Kidney epithelial cell (primary cell): ENCODE measurements at regions not wholly inside any gene's neighbourhood (a gene's known extent, or its start where the extent isn't known, plus 50 kb on each side); places are given as distances from the start of the nearest gene placed in this dataset.

Experiments
- DNase-seq: peaks from one replicate; pipeline ENCODE4 v3.0.0-alpha.2; 2010; ENCODE audit warnings: low read depth
- H3K27me3 ChIP-seq: 2 replicates; pipeline ENCODE4 v1.6.0; 2011; ENCODE audit warnings: low read length; ENCODE audit not compliant: control insufficient read depth, insufficient read depth
- H3K36me3 ChIP-seq: 2 replicates; pipeline ENCODE4 v1.5.1; 2011; ENCODE audit warnings: low read length; ENCODE audit not compliant: control insufficient read depth, insufficient read depth
- H3K4me3 ChIP-seq: 2 replicates; pipeline ENCODE4 v1.5.1; 2011; ENCODE audit warnings: low read depth, mild to moderate bottlenecking, control low read depth, low read length
- CTCF ChIP-seq: IDR thresholded peaks from 2 replicates; pipeline ENCODE4 v1.5.1; 2011; ENCODE audit warnings: mild to moderate bottlenecking, moderate library complexity, low read length, control low read depth, inconsistent platforms; ENCODE audit not compliant: insufficient read depth, poor library complexity, severe bottlenecking

DNA sequence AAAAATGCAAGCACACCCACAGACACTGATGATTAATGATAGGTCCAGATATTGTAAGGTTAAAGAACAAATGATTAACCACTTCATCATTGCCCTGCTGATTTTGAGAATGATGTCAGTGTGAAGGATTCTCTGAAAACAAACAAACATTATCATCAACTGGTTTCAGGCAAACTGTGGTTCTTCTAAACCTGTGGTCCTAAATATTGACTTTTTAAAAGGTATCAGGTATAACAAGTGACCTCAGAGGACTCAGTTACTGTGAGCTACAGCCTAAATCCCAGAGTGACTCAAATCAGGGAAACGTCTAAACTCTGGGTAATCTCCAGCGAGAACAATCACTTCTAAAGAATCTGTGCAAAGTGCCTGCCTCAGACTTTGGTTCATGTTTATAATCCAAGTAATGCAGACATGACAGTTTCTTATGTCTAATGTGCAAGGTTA lies 172.3 kb upstream of the CDH6 start:
- DNase-seq = peak; percentile 63
- H3K27me3 ChIP-seq = no peaks in the 10 kb centered on the region
- TF ChIP-seq CTCF = no peak
- no peaks in the 10 kb centered on the region for H3K36me3 ChIP-seq
- no peak overlapping the region for H3K4me3 ChIP-seq

DNA sequence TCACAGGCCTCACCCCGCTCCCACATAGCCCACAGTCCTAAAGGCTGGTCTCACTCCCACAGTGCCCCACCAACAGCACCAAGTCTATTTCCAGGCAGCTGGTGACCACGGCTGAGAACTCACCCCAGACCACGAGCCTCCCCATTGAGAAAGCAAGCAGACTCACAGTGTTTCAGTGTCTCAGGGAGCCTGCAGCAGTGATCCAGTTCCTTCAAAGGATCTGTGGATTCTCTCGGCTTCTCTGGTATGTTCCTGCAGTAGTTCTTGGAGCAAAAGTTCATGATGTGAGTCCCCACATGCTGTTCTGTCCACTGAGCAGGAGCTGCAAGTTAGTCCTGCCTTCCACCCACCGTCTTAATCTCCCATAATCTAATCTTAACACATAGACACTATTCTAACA lies 185.3 kb upstream of the CDH6 start:
- no peak for DNase-seq
- H3K36me3 ChIP-seq = no peaks in the 10 kb centered on the region
- H3K27me3 ChIP-seq = no peaks in the 10 kb centered on the region
- no peak overlapping the region for H3K4me3 ChIP-seq
- no peak for TF ChIP-seq CTCF

GRCh38 chr5:31007672-31008071 lies 185.8 kb upstream of the CDH6 start:
- Histone ChIP-seq H3K4me3 (no peak overlapping the region), H3K27me3 (no peaks in the 10 kb centered on the region), H3K36me3 (no peaks in the 10 kb centered on the region)
- TF ChIP-seq CTCF = no peak
- DNase-seq = no peak

DNA sequence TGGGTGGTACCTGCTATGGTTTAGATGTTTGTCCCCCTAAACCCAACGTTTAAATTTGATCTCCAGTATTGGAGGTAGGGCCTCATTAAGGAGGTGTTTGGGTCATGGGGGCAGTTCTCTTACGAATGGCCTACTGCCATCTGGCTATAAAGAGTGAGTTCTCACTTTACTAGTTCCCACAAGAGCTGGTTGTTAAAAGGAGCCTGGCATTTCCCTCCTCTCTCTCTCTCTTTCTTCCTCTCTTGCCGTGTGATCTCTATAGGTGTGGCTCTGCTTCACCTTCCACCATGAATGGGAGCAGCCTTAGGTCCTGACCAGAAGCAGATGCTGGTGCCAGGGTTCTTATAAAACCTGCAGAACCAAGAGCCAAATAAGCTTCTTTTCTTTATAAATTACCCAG lies 193.2 kb upstream of the CDH6 start:
- Histone ChIP-seq H3K27me3 (no peaks in the 10 kb centered on the region), H3K36me3 (no peaks in the 10 kb centered on the region), H3K4me3 (no peak overlapping the region)
- no peak for DNase-seq
- TF ChIP-seq CTCF = no peak

GRCh38 chr5:30997681-30998080 lies 195.8 kb upstream of the CDH6 start:
- no peaks in the 10 kb centered on the region for H3K36me3 ChIP-seq
- no peak for TF ChIP-seq CTCF
- no peak for DNase-seq
- H3K27me3 ChIP-seq = no peaks in the 10 kb centered on the region
- no peak overlapping the region for H3K4me3 ChIP-seq

GRCh38 chr5:30994902-30995301 lies 198.6 kb upstream of the CDH6 start:
- no peak for DNase-seq

More at GRCh38 chr5:30994902-30995301, 198.6 kb upstream of the CDH6 start:
- no peak for TF ChIP-seq CTCF
- Histone ChIP-seq H3K4me3 (no peak overlapping the region), H3K27me3 (no peaks in the 10 kb centered on the region), H3K36me3 (no peaks in the 10 kb centered on the region)
